GM21717 (cell line): ENCODE measurements at regions not wholly inside any gene's neighbourhood (a gene's known extent, or its start where the extent isn't known, plus 50 kb on each side); places are given as distances from the start of the nearest gene placed in this dataset.

Source experiments
- ATAC-seq: cut with Tn5 transposase; IDR thresholded peaks from one replicate; pipeline ENCODE4 v1.9.1; 2021; ENCODE audit warnings: mild to moderate bottlenecking, moderate library complexity; ENCODE audit not compliant: unreplicated experiment

- no peak for ATAC-seq
These were observed 74.1 kb upstream of the CLINT1 start for GRCh38 chr5:157933005-157933404.

GRCh38 chr5:157930710-157931109 is 71.8 kb upstream of the CLINT1 start:
- no peak for ATAC-seq

DNA sequence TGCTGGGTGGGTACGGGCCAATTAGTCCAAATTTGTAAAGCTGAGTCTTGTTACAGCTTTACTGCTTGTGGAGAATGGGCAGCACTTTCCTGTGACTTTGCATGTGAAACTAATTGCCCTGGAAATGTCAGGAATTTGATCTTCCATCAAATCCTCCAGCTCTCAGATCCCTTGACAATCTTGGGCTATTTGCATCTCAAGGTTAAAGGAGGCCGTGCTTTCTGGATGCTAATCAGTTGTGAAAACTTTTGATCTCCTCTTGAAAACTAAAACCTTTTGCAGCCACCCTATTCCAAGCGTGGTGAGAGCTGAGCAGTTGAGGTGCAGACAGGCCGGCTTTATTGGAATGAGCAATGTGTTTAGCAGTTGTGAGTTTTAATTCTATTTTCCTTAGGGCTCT is 68.0 kb upstream of the CLINT1 start:
- ATAC-seq, result no peak

GRCh38 chr5:157925786-157926671 is 67.1 kb upstream of the CLINT1 start:
- no peak for ATAC-seq

- ATAC-seq, result no peak
These were observed 66.2 kb upstream of the CLINT1 start for GRCh38 chr5:157924931-157925729.

DNA sequence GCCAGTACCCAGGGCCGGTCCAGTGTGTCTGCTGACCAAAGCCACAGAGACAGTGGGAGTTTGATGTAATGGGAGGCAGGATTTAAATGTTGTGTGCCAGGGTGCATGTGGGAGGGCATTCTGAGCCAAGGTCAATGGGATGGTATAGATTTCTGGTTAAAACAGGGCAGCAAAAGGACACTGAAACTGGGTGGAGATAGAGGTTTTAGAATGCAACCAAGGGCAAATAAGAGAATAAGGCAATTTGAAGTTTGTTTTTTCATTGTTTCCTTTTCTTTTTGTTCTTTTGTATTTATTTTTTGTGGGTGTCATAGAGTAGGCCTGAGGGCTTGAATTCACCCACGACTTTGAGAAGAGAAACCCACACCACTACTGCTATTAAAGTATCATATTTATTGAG is 65.5 kb upstream of the CLINT1 start:
- ATAC-seq, result no peak

- no peak for ATAC-seq
These were observed 64.8 kb upstream of the CLINT1 start for GRCh38 chr5:157923765-157924164.

DNA sequence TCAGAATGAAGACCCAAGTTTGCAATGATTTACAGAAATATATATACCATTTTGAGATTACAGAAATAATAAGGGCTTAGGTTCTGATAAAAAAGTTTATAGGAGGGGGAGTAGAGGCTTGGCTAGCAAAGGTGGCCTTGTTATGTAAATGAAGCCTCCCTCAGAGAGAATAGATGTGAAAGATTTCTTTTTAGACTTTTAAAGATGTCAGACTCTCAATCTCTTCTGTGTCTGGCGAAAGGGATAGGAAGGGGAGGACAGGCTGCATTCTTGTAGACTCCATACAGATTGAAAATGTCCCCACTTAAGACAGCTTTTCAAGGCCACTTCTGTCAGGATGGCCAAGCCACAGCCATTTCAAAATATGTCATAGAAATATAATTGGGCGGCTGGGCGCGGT is 63.1 kb upstream of the CLINT1 start:
- ATAC-seq, result no peak

GRCh38 chr5:157920828-157921170 is 61.9 kb upstream of the CLINT1 start:
- ATAC-seq, result no peak

GRCh38 chr5:157918811-157919742 is 60.1 kb upstream of the CLINT1 start:
- no peak for ATAC-seq

DNA sequence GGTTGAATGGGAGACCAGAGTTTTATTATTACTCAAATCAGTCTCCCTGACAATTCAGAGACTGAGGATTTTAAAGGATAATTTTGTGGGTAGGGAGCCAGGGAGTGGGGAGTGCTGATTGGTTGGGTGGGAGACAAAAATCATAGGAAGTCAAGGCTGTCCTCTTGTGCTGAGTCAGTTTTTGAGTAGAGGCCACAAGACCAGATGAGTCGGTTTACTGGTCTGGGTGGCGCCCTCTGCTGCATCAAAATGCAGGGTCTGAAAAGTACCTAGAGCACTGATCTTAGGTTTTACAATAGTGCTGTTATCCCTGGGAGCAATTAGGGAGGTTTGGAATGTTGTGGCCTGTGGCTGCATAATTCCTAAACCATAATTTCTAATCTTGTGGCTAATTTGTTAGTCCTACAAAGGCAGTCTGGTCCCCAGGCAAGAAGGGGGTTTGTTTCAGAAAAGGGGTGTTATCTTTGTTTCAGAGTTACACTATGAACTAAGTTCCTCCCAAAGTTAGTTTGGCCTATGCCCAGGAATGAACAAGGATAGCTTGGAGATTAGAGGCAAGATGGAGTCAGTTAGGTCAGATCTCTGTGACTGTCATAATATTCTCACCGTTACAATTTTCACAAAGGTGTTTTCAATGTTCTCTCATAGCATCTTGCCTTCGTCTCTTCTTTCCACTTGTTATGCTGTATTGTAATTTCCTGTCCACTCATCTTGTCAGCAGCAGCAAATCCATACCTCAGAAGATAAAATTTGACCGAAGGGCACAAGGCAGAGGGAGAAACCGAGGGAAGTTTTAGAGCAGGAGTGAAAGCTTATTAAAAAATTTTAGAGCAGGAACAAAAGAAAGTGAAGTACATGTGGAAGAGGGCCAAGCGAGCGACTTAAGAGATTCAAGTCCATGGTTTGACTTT is 59.2 kb upstream of the CLINT1 start:
- ATAC-seq, result peak; percentile 86

GRCh38 chr5:157917491-157917890 is 58.5 kb upstream of the CLINT1 start:
- no peak for ATAC-seq

DNA sequence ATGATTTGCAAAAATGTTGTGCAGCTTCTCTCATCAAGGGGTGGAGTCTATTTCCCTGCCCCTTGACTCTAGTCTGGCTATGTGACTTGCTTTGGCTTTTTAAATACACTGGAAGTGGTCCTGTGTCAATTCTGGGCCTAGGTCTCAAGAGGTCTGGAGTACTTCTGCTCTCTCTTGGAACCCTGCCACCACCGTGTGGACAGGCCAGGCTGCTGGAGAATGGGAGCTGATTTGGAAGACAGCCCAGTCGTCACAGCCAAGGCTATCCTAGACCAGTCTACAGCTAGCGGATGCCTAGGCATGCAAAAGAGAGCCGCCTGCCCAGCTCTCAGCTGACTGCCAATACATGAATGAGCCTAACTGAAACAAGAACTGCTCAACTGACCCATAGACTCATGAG is 56.7 kb upstream of the CLINT1 start:
- no peak for ATAC-seq

DNA sequence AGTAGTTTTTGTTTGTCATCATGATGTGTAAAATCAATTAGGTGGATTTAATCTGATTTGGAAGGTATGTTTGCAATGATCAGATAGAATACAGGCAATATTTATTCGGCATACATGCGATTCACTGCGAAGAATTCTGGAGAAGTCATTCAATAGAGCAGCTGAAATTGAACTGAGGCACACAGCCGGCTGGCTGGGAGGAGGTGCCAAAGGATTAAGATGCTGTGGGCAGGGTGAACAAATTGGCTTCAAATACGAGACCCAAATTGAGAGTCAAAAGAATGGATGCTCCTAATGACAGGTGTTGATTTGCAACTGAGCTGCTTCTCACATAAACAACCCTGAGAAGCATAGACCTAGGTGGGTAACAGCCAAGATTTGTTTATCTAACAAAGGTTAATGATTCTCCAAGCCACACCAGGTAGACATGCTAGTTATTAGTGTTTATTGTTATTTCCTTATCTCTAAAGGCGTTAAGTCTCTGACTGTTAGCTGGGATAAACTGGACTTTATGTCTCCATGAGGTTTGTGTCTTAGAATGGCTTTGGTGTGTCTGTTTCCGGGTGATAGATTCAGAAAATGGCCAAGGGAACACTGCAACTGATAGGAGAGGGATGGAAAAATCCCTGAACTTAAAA is 55.3 kb upstream of the CLINT1 start:
- ATAC-seq, result no peak

- ATAC-seq, result no peak
These were observed 54.6 kb upstream of the CLINT1 start for GRCh38 chr5:157913575-157913974.

DNA sequence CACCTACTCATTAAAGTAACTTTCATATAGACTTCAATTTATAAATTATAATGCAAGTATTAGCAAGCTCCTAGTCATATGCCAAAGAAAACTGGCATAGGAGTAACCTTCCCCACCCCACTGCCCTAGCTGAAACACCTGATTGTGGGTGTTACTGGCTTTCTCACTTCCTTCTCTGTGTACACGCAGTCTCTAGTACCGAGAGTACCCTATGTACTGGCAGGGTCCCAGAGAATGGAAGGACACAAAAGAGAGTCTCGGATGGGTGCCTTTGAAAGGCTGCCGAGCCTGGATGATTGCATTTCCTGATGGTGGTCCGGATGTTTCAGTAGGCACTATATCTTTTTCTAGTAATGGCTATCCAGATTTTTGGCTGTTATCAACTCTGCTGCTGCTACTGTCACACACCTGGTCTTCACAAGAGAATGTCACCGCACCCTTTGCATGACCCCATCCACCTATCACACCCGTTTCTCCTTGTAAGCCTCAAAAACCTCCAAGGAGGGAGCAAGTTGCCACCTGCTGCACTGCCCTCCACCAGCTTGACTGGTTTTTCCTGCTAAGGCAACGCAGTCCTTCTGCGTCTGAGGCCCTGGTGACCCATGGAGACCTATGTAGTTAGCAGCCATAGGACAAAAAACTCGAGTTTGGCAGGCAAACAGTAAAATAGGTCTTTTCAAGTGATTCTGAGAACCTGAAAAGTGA is 53.8 kb upstream of the CLINT1 start:
- peak; percentile 96 for ATAC-seq

DNA sequence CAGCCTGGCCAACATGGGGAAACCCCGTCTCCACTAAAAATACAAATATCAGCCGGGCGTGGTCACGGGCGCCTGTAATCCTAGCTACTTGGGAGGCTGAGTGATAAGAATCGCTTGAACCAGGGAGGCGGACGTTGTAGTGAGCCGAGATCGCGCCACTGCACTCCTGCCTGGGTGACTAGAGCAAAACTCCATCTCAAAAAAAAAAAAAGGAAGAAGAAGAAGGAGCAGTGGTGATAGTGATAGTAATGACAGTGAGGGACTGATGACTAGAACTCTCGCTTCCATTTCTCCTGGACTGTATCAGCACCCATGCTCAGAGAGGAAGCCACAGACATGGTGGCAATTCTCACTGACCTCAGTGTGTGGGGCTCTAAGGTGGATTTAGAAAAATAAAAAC is 52.6 kb upstream of the CLINT1 start:
- ATAC-seq, result no peak
